Endothelial cell of umbilical vein (primary cell): ENCODE measurements at regions not wholly inside any gene's neighbourhood (a gene's known extent, or its start where the extent isn't known, plus 50 kb on each side); places are given as distances from the start of the nearest gene placed in this dataset.

Experiments
- BruUV-seq: library from RNA; stranded (reverse); fragments of 400-500 nt; replicated peaks from 2 replicates; lab custom pipeline; 2021; lab: Mats Ljungman, UMichigan
- CTCF ChIA-PET: fragments of 300-600, 350-600 bp; sonication (Branson Sonifier 250); formaldehyde crosslinking; loops from one replicate; lab custom pipeline; 2021; ENCODE audit warnings: antibody characterized with exemption, inconsistent platforms; lab: Charles Lee
- POLR2A ChIA-PET: fragments of 300-600, 350-600 bp; sonication (Branson Sonifier 250); formaldehyde crosslinking; loops from one replicate; lab custom pipeline; 2021; ENCODE audit warnings: antibody characterized with exemption, inconsistent platforms; lab: Charles Lee
- DNase-seq: peaks from one replicate; pipeline ENCODE4 v3.0.0-alpha.2; 2011; ENCODE audit warnings: low read depth, low spot score
- FAIRE-seq: peaks from 2 replicates; lab custom pipeline; 2011; peaks lifted over from hg19 to GRCh38; lab: Jason Lieb, UNC
- H2AFZ ChIP-seq: 2 replicates; pipeline ENCODE4 v1.6.0; 2012; ENCODE audit warnings: low read depth, low read length, control low read depth, inconsistent platforms
- H3K27ac ChIP-seq: 2 replicates; pipeline ENCODE4 v1.5.1; 2011; ENCODE audit warnings: low read depth, mild to moderate bottlenecking, control low read depth, low read length, moderate library complexity; ENCODE audit not compliant: insufficient read depth
- H3K27me3 ChIP-seq, 2 experiments: 2 replicates each; pipeline versions ENCODE4 v1.6.0 to v1.6.1; 2011; ENCODE audit warnings: low read length in 2 of 2, mixed read lengths in 1 of 2; ENCODE audit not compliant: control insufficient read depth in 2 of 2, insufficient read depth in 2 of 2
- H3K36me3 ChIP-seq, 2 experiments: 2 replicates in 1 of 2; 3 replicates in 1 of 2; pipeline ENCODE4 v1.5.1; 2011; ENCODE audit warnings: low read length in 2 of 2, mild to moderate bottlenecking in 1 of 2, moderate library complexity in 1 of 2; ENCODE audit not compliant: control insufficient read depth in 2 of 2, insufficient read depth in 2 of 2; ENCODE audit errors: extremely low read depth in 1 of 2
- H3K4me1 ChIP-seq: 3 replicates; pipeline ENCODE4 v1.5.1; 2011; ENCODE audit warnings: mild to moderate bottlenecking, low read length; ENCODE audit not compliant: control insufficient read depth, insufficient read depth; ENCODE audit errors: extremely low read depth
- H3K4me2 ChIP-seq: 2 replicates; pipeline ENCODE4 v1.6.1; 2011; ENCODE audit warnings: low read length, control low read depth, mixed read lengths; ENCODE audit not compliant: insufficient read depth
- H3K4me3 ChIP-seq, 3 experiments: fragments of 200-600 bp in 1 of 3; sonication (generic), shearing (Covaris generic) in 1 of 3; replicated peaks in 1 of 3; 2 replicates each; pipeline ENCODE4 v1.5.1; 2011 to 2016; ENCODE audit warnings: control low read depth in 3 of 3, low read length in 3 of 3, mild to moderate bottlenecking in 2 of 3, inconsistent platforms in 1 of 3, low read depth in 1 of 3, moderate library complexity in 1 of 3; ENCODE audit not compliant: insufficient read depth in 1 of 3
- H3K79me2 ChIP-seq: 2 replicates; pipeline ENCODE4 v1.6.0; 2012; ENCODE audit warnings: low read length, inconsistent platforms; ENCODE audit not compliant: control insufficient read depth, insufficient read depth
- H3K9ac ChIP-seq: replicated peaks from 2 replicates; pipeline ENCODE3; 2011; ENCODE audit warnings: low read length, control low read depth; ENCODE audit not compliant: insufficient read depth; ENCODE audit errors: extremely low read depth
- H3K9me1 ChIP-seq: replicated peaks from 3 replicates; pipeline ENCODE4 v1.6.0; 2011; ENCODE audit warnings: mild to moderate bottlenecking, low read length; ENCODE audit not compliant: control insufficient read depth, insufficient read depth; ENCODE audit errors: extremely low read depth
- H3K9me3 ChIP-seq: replicated peaks from 2 replicates; pipeline ENCODE4 v1.5.1; 2012; ENCODE audit warnings: low read length, inconsistent platforms; ENCODE audit not compliant: control insufficient read depth, insufficient read depth
- H4K20me1 ChIP-seq: replicated peaks from 2 replicates; pipeline ENCODE3; 2011; ENCODE audit warnings: mild to moderate bottlenecking, low read length; ENCODE audit not compliant: control insufficient read depth, insufficient read depth; ENCODE audit errors: extremely low read depth
- EZH2 ChIP-seq: IDR thresholded peaks from 2 replicates; pipeline ENCODE4 v1.6.1; 2012; ENCODE audit warnings: borderline replicate concordance, low read depth, mild to moderate bottlenecking, moderate library complexity, low read length, inconsistent platforms; ENCODE audit not compliant: severe bottlenecking
- FOS ChIP-seq: IDR thresholded peaks from 2 replicates; pipeline ENCODE4 v1.6.1; 2011; ENCODE audit warnings: mild to moderate bottlenecking, low read length, moderate library complexity, borderline replicate concordance; ENCODE audit not compliant: insufficient read depth
- GATA2 ChIP-seq: IDR thresholded peaks from 2 replicates; pipeline ENCODE4 v1.7.0; 2011; ENCODE audit warnings: low read depth, mild to moderate bottlenecking, moderate library complexity, mixed read lengths, low read length; ENCODE audit not compliant: insufficient read length, insufficient read depth
- JUN ChIP-seq: IDR thresholded peaks from 2 replicates; pipeline ENCODE4 v1.6.1; 2011; ENCODE audit warnings: borderline replicate concordance, low read depth; ENCODE audit not compliant: insufficient read length, insufficient read depth
- MYC ChIP-seq: IDR thresholded peaks from one replicate; pipeline ENCODE4 v1.6.1; 2011; ENCODE audit warnings: mild to moderate bottlenecking, low read depth, low read length
- POLR2A ChIP-seq: IDR thresholded peaks from 2 replicates; pipeline ENCODE4 v1.6.1; 2012; ENCODE audit warnings: low read depth, mild to moderate bottlenecking, control low read depth, low read length
- POLR2AphosphoS5 ChIP-seq: IDR thresholded peaks from 2 replicates; pipeline ENCODE4 v1.6.1; 2012; ENCODE audit warnings: low read depth, mild to moderate bottlenecking, control low read depth, low read length, moderate library complexity; ENCODE audit not compliant: insufficient read depth
- dilution Hi-C: fragments of 300-500 bp; cut with MboI; formaldehyde crosslinking; loops from one replicate; pipeline ENCODE4 v1.15.0; 2019; ENCODE audit warnings: low sequenced_read_pairs; ENCODE audit not compliant: extremely low pct_ligation_motif_present
- intact Hi-C: fragments of 100-400 bp; cut with micrococcal nuclease; formaldehyde crosslinking; loops from one replicate; pipeline ENCODE4 v1.10.0; 2022
- TF ChIP-seq, protein P1 (sequence below), 2 donors: IDR thresholded peaks; 1 replicate in 1 of 2; 2 replicates in 1 of 2; pipeline ENCODE4 v1.5.1; 2011; ENCODE audit warnings: low read length in 2 of 2, mild to moderate bottlenecking in 2 of 2, moderate library complexity in 2 of 2, control low read depth in 1 of 2, inconsistent platforms in 1 of 2, low read depth in 1 of 2; ENCODE audit not compliant: insufficient read depth in 1 of 2; ENCODE audit errors: extremely low read depth in 1 of 2
- TF ChIP-seq, protein P2 (sequence below): IDR thresholded peaks from 2 replicates; pipeline ENCODE4 v1.6.1; 2011; ENCODE audit not compliant: insufficient read depth, insufficient read length

DNA sequence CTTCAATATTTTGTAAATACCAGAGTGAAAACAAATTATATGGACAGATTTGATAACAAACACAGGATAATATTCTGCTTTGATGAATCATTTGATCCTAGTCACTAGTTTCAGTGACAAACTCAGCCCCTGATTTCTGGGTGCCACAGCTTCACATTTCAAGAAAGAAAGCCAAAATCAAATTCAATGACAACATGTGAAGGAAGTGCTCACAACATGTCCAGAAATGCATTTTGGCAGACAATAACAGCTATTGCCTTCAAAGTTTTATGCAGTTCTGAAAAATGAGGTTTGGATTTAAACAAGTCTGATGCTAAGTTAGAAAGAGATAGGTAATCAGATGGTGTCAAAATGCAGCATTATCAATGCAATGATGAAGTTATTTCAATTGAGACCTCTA lies 106.9 kb upstream of the PIEZO2 start:
- Histone ChIP-seq H4K20me1 (no peaks in the 10 kb centered on the region), H3K4me1 (peaks cover 5% of the 10 kb centered on the region), H2AFZ (no peak overlapping the region), H3K27me3 (no peaks in the 10 kb centered on the region), H3K36me3 (no peaks in the 10 kb centered on the region), H3K27ac (no peak overlapping the region), H3K4me2 (no peak overlapping the region), H3K79me2 (no peaks in the 10 kb centered on the region), H3K9me3 (no peaks in the 10 kb centered on the region), H3K9me1 (no peaks in the 10 kb centered on the region), H3K9ac (no peak overlapping the region), H3K4me3 (no peak overlapping the region)
- TF ChIP-seq POLR2A (no peak), POLR2AphosphoS5 (no peak), FOS (no peak), JUN (no peak), GATA2 (no peak), EZH2 (no peak), MYC (no peak)
- TF ChIP-seq, protein P1, sequence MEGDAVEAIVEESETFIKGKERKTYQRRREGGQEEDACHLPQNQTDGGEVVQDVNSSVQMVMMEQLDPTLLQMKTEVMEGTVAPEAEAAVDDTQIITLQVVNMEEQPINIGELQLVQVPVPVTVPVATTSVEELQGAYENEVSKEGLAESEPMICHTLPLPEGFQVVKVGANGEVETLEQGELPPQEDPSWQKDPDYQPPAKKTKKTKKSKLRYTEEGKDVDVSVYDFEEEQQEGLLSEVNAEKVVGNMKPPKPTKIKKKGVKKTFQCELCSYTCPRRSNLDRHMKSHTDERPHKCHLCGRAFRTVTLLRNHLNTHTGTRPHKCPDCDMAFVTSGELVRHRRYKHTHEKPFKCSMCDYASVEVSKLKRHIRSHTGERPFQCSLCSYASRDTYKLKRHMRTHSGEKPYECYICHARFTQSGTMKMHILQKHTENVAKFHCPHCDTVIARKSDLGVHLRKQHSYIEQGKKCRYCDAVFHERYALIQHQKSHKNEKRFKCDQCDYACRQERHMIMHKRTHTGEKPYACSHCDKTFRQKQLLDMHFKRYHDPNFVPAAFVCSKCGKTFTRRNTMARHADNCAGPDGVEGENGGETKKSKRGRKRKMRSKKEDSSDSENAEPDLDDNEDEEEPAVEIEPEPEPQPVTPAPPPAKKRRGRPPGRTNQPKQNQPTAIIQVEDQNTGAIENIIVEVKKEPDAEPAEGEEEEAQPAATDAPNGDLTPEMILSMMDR (IDR thresholded peaks at IDR 0.05; ENCODE audit: extremely low read depth in 1 of 2, insufficient read depth in 1 of 2, low read depth in 1 of 2, low read length in 2 of 2) = no peak
- TF ChIP-seq, protein P2, sequence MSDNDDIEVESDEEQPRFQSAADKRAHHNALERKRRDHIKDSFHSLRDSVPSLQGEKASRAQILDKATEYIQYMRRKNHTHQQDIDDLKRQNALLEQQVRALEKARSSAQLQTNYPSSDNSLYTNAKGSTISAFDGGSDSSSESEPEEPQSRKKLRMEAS = no peak
- intact Hi-C loops = no loop called here
- DNase-seq = no peak
- ChIA-PET CTCF (no interaction called here), POLR2A (no interaction called here)
- BruUV-seq = no TSS peak
- no peak for FAIRE-seq
- dilution Hi-C loops = no loop called here
